HG03139 (cell line): ENCODE measurements at regions not wholly inside any gene's neighbourhood (a gene's known extent, or its start where the extent isn't known, plus 50 kb on each side); places are given as distances from the start of the nearest gene placed in this dataset.

ENCODE experiments used
- ATAC-seq: cut with Tn5 transposase; IDR thresholded peaks from one replicate; pipeline ENCODE4 v1.9.1; 2021; ENCODE audit not compliant: unreplicated experiment

DNA sequence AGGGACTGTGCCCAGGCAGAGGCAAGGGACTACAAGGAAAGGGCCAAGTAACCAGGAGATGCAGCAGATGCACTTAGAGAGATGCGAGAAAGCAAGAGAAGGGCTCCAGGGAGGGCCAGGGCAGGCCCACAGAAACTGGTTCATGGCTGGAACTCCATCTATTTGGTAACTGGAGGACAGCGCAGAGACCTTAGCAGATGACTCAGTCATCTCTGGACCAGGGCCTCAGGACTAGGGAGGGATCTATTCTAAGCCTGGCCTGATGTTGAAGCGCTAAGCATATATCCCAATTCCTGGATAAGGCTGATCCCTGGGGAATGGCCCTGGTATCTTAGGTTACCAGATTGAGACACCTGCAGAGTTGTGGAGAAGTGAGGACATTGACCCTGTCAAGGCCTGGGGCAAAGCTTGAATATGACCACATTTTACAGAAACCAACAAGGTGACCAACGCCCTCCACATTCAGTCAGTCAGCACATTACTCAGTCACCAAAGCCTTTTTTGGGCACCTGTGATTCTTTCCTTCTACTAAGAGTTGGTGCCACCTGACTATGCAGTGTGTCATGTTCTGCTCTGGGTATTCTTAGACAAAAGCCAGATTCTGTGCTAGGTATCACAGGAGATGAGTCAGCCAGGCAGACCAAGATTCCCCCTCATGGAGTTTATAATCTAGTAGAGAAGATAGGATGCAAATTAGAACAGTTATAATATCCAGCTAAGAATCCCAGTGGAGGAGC is 68.4 kb upstream of the SLCO3A1 start:
- no peak for ATAC-seq

DNA sequence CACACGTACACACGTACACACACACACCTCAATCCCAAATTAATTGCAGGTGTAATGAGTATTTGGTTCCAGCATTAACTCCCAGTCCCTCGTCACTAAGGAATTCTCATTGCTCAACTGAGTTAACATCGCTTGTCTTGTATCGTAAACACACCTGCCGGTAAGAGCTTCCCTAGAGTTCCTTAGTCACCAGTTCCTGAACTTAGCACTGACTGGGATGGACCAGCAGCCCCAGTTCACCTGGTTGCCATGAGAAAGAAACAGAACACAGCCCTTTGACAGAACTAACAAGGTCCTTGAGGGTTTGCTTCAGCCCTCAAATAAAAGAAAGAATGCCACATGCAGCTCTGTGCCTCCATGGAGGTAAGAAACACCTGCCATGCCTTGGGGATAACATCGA is 66.3 kb upstream of the SLCO3A1 start:
- no peak for ATAC-seq

DNA sequence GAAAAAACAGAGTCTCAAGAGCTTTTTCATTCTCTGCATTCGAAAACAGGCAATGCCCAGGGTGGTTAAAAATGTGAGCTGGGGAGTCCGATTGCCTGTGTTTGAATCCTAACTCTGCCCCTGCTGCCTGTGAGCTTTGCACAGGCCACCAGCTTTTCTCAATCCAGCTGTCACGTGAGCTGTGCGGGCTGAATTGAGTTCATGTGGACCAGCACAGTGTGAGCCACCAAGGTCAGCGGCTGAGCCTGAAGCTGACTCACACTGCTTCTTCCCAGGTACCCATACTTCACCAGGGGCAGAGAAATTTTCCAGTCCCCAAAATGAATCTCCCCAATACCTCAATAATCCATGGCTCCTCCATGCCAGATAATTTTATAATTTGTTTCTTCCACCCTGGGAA is 64.4 kb upstream of the SLCO3A1 start:
- ATAC-seq = no peak

DNA sequence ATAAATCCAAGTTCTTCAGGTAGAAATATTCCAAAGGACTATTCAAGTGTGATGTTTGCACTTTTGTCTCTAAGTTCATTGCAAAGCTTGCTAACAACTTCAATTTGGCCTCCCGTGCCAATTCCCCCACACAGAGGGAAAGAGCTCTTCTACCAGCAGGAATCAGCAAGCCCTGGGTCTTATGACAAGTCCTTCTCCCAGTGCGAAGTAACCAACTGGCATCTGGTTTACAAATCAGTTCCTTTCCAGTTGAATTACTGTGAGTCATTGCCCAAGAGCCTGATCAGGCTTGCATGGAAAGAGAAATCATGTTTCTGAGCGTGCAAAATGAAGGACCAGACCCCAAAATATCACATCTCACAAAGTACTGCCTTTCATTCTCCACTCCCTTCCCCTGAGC is 62.7 kb upstream of the SLCO3A1 start:
- no peak for ATAC-seq

DNA sequence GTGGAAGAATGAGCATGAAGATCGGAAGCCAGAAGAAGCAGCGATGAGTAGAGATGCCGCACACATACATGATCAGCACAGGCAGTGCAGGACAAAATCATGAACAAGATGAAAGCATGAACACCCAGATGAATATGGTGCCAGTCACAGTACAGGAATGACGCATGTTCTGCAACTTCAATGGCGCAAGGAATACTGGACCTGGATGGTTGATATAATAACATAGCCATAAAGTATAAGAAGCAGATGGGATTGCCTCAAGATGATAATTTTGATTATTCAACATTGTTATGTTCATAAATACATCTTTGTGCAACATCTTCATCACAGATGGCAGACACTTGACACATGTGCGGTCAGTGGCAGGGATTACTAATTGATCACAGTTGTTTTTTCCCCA is 59.7 kb upstream of the SLCO3A1 start:
- no peak for ATAC-seq

DNA sequence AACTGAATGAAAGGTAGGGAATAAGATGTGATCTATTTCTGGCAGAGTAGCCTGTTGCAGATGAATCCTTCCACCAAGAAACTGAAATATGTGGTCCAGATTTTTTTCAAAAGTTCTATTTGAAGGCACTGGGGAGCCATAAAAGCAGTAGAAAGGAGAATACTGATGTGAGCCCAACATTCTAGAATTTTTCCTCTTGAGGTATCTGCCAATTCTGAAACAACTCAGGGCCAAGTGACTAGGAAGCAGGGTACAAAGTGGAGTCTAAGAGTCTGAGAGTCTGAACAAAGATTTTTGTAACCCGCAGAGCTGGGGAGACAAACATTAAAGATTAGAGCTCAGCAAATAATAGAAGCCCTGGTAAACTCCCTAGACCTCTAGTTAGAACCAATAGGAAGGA is 58.3 kb upstream of the SLCO3A1 start:
- no peak for ATAC-seq

DNA sequence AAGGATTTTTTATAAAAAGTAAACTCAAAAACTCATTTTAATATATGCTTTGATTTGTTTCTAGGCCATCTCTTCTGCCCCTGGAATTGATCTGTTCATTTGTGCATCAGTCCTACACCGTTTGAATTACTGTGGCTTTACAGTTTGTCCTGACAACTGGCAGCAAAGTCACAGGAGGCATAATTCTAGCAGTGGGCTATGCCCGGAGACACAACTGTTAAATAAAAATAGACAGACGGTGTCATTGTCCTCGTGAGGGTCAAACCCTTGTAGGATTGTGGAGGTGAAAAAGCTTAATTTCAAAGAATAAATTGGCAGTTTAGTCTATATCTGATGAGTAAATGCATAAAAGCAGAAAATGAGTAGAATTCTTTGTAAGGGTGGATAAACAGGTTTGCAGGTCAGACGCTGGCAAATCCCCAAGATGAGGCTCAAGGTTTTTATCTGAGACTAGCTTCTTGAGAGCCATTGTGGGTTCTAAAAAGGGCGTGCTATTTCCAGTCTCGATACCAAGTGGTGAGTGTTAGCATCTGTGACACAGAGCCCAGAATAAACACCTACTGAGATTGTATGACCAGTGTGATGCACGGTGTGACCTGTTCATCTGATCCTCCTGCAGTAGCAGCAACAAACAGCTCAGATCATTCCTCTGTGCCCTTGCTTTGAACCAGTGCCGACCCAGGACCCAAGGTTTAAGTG is 51.5 kb upstream of the SLCO3A1 start:
- ATAC-seq = no peak

DNA sequence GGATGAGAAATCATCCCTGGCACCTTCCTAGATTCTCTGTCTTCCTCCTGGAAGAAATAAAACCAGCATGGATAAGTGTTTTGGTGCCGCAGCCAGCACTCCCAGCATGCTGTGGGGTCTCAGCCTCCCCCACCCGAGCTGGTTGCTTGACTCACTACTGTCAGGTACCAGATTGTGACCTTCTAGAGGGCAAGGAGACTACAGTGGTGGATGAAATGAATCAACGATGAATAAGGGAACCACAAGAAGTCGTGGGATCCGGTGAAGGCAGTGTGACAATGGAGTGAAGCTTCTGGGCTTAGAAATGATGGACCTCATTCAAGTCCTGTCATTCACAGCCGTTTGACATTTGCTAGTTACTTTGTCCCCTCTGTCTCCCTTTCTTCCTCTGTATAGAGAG is 50.2 kb upstream of the SLCO3A1 start:
- ATAC-seq = no peak
